ENCODE measurements at regions not wholly inside any gene's neighbourhood (a gene's known extent, or its start where the extent isn't known, plus 50 kb on each side); places are given as distances from the start of the nearest gene placed in this dataset.

- TF ChIP-seq ARID4B (CRISPR knock-in tag; IDR thresholded peaks at IDR 0.05; ENCODE audit: borderline replicate concordance) (no peak), CTCF (IDR thresholded peaks at IDR 0.05) (no peak), MAX (CRISPR knock-in tag; IDR thresholded peaks at IDR 0.05) (no peak), ZBTB43 (CRISPR knock-in tag; IDR thresholded peaks at IDR 0.05) (no peak), IRF1 (CRISPR knock-in tag; IDR thresholded peaks at IDR 0.05) (no peak), ATF2 (CRISPR knock-in tag; IDR thresholded peaks at IDR 0.05; ENCODE audit: borderline replicate concordance, low read depth) (no peak), ZNF138 (CRISPR knock-in tag; conservative IDR thresholded peaks at IDR 0.05) (no peak), NR1H2 (CRISPR knock-in tag; IDR thresholded peaks at IDR 0.05) (no peak), NFE2L1 (CRISPR knock-in tag; IDR thresholded peaks at IDR 0.05) (no peak)
Measured at GRCh38 chr5:51829230-51829629, 446.0 kb downstream of the ISL1 start.

Measured in WTC11 (cell line).